ENCODE measurements at regions not wholly inside any gene's neighbourhood (a gene's known extent, or its start where the extent isn't known, plus 50 kb on each side); places are given as distances from the start of the nearest gene placed in this dataset.

GRCh38 chr4:14337892-14338584, 664.2 kb upstream of the CPEB2 start:
- no peaks in the 10 kb centered on the region for H3K79me1 ChIP-seq (ENCODE audit: low read depth, low read length)
- no peak overlapping the region for H3K9ac ChIP-seq (replicated peaks in 1 of 4; ENCODE audit: extremely low read depth in 1 of 4, low read depth in 3 of 4, low read length in 3 of 4)
- H3K23ac ChIP-seq (ENCODE audit: insufficient read length), result no peak overlapping the region
- ChIA-PET CTCF (ENCODE audit: partially characterized antibody) (interaction anchor here (1.4 kb wide), 1 partner anchor 177 kb away, joined by 3 read pairs; no protein-coding TSS in a partner anchor), POLR2A (ENCODE audit: partially characterized antibody) (interaction anchor here (0.6 kb wide), 1 partner anchor 21 kb away, joined by 3 read pairs; no protein-coding TSS in a partner anchor)
- peaks cover 0 to 4% (median 1%) of the 10 kb centered on the region in 4 experiments; a peak in 4 of 7 replicates for H3K4me1 ChIP-seq (replicated peaks in 1 of 4; ENCODE audit: control insufficient read depth in 3 of 4, insufficient read depth in 4 of 4, low read length in 3 of 4)
- H3K4me3 ChIP-seq (ENCODE audit: extremely low read depth in 1 of 4, insufficient read depth in 2 of 4, low read depth in 3 of 4, low read length in 4 of 4), result no peak overlapping the region
- 87% methylated on average over 2 of the region's 2 CpGs; no CpG with 5 or more reads in 1 of the 2 experiments for WGBS, 2 experiments (ENCODE audit: extremely low coverage in 1 of 2, insufficient coverage in 1 of 2, insufficient read length in 1 of 2, insufficient replicate concordance in 2 of 2, low coverage in 1 of 2, low lambda C conversion rate in 2 of 2, missing lambda C conversion rate in 1 of 2)
- H4K5ac ChIP-seq (ENCODE audit: insufficient read length, low read depth, low read length), result no peak overlapping the region
- no peaks in the 10 kb centered on the region for H3K23me2 ChIP-seq (ENCODE audit: low read depth, low read length)
- H3K27ac ChIP-seq (ENCODE audit: low read depth, low read length), result no peak overlapping the region
- no peak overlapping the region for H2BK12ac ChIP-seq (ENCODE audit: low read depth, low read length)
- H4K8ac ChIP-seq (ENCODE audit: extremely low read depth, insufficient read depth, low read length), result no peak overlapping the region
- H2BK120ac ChIP-seq (replicated peaks; ENCODE audit: low read depth, low read length), result no peak overlapping the region
- H3K56ac ChIP-seq (replicated peaks; ENCODE audit: insufficient read length, low read depth, low read length), result no peak overlapping the region
- H3K14ac ChIP-seq (ENCODE audit: insufficient read length), result no peak overlapping the region
- no peak overlapping the region for H2BK15ac ChIP-seq (ENCODE audit: low read length)
- no peak overlapping the region for H4K91ac ChIP-seq (replicated peaks; ENCODE audit: insufficient read length, low read length)
- H4K20me1 ChIP-seq (replicated peaks in 1 of 2; ENCODE audit: control insufficient read depth in 1 of 2, insufficient read depth in 2 of 2, low read length in 2 of 2), result no peaks in the 10 kb centered on the region
- H3K36me3 ChIP-seq (ENCODE audit: control insufficient read depth in 2 of 4, insufficient read depth in 4 of 4, low read length in 3 of 4), result no peaks in the 10 kb centered on the region
- H3K79me2 ChIP-seq (ENCODE audit: control insufficient read depth in 1 of 2, insufficient read depth in 2 of 2, low read length in 2 of 2), result no peaks in the 10 kb centered on the region
- H3K4ac ChIP-seq (replicated peaks; ENCODE audit: insufficient read length, low read depth, low read length), result no peak overlapping the region
- no peak for FAIRE-seq
- DNase-seq (ENCODE audit: low read depth in 1 of 2, low spot score in 2 of 2), result no peak
- no peak overlapping the region for H3K18ac ChIP-seq (ENCODE audit: extremely low read depth, low read length)
- no peaks in the 10 kb centered on the region; a peak in 1 of 4 replicates for H3K9me3 ChIP-seq (ENCODE audit: insufficient read depth in 2 of 2, low read depth in 1 of 2, low read length in 1 of 2)
- no peak overlapping the region for H2BK5ac ChIP-seq (ENCODE audit: low read depth, low read length)
- H2BK20ac ChIP-seq (ENCODE audit: low read length), result no peak overlapping the region
- H2AFZ ChIP-seq (ENCODE audit: low read length), result no peak overlapping the region
- H3K4me2 ChIP-seq (ENCODE audit: insufficient read depth in 1 of 2, low read depth in 2 of 2, low read length in 2 of 2), result no peak overlapping the region
- H2AK5ac ChIP-seq (ENCODE audit: low read depth, low read length), result no peak overlapping the region
- H3K27me3 ChIP-seq (replicated peaks in 1 of 4; ENCODE audit: control insufficient read depth in 3 of 4, extremely low read depth in 1 of 4, insufficient read depth in 3 of 4, low read length in 3 of 4), result no peaks in the 10 kb centered on the region
- TF ChIP-seq CEBPB (IDR thresholded peaks at IDR 0.05; ENCODE audit: low read depth, low read length) (peak; percentile 89), TBP (IDR thresholded peaks at IDR 0.05; ENCODE audit: low read depth, low read length) (no peak)

Data from H1 (cell line).